ENCODE measurements at regions not wholly inside any gene's neighbourhood (a gene's known extent, or its start where the extent isn't known, plus 50 kb on each side); places are given as distances from the start of the nearest gene placed in this dataset.
"Not testable (repeated sequence)": the region's sequence is repeated elsewhere in the genome, so short reads cannot be mapped to it uniquely, and the experiment has no call there.

DNA sequence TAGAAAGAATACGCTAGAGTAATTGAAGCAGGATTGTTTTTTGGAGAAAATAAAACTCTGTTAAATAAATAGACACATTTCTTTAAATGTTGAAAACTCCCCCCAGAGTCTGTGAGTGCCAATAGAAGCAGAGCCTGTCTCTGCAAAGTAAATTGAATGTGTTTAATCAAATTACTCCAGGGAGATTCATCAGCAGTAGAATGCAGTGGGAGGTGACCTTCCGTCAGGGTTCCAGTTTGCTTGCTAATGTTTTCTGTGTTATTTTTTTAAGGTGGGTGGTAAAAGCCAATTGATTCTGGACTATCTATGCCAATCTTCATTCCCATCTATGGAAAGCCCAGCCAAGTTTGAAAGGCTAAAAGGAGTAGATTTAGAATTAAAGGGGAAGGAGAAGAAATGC lies 612.4 kb upstream of the GRM7 start:
- DNase-seq, result no peak

DNA sequence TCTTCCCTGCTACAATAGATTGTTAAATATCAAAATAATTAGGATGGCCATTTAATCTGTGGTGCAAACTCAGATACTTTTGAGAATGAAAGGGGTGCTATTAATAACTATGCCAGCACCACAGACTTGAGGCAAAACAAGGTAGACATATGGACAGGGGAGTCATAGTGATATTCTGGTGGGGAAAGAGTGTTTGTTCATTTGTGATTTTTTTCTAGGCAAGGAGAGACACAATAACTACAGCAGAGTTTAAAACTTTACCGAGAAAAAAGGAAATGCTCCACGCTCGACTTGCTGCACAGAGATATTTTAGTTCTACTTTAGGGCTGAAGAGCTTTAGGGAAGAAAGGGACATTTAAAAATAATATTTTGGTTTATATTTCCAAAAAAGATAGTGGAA lies 611.2 kb upstream of the GRM7 start:
- DNase-seq, result no peak

DNA sequence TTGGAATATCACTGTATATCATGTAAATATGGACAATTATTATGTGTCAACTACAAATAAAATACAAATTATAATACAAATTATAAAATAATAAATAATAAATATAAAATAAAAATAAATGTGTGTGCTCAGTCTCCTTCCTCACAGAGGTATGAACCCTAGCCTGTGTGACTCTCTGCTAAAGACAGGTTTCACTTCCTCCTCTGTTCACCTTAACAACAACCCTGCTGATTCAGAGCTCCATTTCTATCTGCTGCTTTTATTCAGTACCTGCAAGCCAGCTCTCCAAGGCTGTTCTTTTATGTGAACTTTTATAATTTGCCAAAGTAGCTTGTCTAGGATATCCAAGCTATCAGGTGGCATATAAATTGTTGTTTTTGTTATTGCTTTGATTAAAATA lies 610.7 kb upstream of the GRM7 start:
- DNase-seq, result no peak

DNA sequence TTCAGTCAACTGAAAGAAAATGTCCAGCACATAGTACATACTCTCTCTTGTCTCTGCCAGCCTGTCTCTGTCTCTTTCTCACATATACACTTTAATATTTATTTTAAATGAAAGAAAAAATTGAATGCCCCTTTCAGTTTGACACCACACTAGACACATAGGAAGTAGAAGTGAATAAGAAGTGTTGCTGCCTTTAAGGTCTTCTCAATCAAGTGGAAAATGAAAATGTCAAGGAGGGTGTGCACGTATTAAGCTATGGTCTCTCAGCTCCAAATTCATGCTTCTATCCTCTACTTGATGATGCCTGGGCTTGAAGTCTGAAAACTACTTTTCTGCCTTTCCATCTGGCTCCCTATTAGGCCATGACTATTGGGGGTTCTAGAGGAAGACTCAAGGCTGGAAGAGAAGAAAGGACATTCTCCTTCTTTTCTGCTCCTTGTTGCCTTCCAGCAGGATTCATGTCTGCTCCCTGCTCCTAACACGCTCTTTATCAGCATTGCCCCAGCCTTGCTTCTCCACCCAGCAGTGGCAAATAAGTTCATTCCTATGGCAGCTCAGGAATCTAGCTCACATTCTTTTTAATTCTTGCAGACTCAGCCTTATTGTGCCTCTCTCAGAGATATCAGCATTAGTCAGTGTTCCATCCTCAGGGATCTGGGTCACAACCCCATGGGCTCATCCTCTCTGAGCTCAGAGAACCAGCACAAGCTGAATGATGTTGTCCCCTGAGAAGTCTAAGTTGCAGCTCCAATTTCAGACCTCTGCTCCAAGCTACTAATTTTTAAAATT lies 609.1 kb upstream of the GRM7 start:
- no peak for DNase-seq

DNA sequence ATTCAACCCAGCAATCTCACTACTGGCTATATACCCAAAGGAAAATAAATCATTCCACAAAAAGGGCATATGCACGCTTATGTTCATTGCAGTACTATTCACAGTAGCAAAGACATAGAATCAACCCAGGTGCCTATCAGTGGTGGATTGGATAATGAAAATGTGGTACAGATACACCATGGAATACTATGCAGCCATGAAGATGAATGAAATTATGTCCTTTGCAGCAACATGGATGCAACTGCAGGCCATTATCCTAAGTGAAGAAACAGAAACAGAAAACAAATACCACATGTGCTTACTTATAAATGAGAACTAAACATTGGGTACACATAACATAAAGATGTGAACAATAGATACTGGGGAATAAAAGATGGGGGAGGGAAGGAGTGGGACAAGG lies 606.4 kb upstream of the GRM7 start:
- DNase-seq, result no peak

DNA sequence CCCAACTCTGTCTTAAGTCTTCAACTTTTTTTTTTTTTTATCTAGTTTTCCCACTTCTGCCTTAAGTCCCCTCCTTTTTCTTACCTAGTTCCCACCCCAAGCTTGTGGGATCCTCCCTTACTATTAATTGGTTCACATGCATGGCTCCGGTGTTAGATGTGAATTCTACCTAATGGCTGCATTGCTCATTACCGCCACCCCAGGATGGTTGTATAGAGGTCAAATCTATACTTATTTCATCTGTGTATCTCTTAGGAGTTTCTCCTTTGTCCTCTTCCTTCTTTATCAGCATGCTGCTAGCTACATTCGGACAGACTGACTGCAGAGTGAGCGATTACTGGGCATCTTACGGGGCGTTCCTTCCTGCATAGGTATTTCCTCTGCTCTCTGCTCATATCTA lies 605.7 kb upstream of the GRM7 start:
- no peak for DNase-seq

DNA sequence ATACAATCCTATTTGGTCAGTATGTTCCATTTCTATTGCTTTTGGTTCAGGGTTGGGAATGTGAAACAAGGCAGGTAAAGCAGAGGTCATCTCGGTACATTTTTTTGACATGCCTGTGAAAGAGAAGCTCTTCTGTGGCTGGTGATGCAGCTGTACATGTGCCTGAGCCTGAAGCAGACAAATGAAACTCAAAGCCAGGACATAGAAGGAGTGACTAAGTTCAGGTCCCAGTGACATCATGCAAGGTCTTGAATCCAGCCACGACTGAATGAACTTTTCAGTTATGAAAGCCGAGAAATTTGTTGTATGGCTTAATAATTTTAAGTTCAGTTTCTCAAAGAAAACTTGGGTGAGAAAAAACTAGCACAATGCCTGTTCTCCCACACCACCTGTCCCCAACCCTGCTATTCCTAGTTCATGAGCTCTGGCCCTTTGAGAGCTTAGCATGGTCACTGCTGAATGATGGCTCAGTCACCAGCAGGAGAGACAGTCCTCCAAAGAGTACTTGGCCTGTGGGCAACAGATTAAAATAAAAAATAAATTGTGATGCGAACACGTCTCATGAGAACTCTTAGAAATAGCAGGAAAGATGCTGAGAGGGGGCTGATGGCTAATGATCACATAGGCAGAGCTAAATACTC lies 600.2 kb upstream of the GRM7 start:
- no peak for DNase-seq

DNA sequence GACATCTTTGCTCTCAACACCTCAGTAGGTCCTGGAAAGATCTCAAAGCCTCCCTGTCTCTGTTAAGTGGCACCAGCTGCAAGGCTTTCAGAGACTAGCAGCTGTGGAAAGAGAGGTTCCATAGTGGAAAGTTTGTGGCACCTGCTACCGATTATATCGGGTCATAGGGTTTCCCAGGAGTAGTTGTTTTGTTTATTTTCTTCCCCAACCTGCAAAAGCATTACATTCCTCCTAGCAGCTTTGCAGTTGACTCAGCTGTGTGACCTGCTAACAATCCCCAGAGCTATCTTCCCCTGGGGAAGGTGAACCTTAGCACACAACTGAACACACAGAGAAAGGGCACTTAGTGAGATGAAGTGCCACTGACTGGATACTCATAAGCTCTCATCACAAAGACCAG lies 598.9 kb upstream of the GRM7 start:
- no peak for DNase-seq

DNA sequence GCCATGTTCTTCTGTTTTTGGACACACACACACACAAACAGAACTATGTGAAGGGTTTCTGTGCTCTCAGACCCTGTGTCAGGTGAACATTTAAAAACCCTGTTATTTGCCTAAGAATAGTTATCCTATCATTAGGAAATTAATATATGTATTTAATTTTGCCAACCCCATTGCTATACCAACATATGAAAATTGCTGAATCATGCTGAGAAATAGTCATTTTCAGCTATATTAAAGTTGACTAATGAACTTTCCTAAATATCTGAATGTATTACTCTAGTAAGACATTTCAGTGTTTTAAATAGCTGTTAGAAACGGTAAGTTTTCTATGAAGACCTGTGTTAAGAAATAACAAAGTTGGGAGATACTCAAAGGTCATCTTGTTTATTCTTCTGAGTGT lies 596.9 kb upstream of the GRM7 start:
- DNase-seq, result no peak

DNA sequence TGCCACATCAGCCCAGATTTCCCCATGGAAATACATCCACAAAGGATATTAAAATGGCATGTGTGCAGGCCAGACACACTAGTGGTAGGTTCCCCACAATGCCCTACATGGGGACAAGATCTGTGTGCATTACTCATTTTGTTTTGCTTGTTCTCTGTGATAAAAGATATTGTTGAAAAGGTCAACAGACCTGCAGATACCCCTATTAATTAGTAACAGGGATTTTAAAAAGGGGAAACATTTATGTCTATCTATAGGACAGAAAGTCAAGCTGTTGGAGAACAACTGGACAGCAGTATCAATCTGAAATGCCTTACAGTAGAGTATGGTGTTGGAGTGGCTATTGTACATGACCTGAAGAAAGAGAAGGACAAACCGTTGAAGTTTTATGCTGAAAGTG lies 596.0 kb upstream of the GRM7 start:
- DNase-seq, result no peak

DNA sequence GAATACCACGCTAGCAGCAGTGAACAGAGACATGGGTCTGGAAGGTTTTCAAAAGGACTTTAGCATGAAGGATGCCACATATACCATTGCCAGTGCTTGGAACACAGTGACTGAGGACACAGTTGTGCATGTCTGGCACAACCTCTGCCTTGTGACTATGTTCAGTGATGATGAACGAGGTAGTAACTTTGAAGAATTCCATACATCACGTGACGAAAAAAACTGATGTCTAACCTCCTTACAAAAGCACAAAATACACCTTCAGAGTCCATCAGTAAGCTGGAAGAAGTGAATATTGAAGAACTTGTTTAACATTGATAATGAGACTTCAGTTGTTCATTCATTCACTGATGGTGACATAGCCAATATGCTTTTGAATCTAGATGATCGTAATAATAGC lies 594.8 kb upstream of the GRM7 start:
- no peak for DNase-seq

DNA sequence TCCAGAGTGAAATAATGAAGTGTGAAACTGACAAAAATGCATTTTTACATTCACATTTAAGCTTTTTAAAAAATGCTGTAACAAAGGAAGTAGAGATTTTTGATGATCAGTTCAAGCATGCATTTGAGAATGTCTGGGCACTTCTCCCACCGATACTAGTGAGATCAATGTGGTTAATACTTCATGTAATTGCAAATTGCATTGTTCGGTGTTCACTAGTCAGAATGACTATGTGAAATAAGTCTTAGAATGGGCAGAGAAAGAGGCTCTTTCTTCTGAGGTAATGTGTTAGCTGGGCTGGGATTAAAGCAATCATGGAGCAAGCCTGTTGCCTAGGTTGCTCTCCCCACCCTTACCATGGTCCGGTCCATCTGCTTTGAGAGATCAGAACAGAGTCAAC lies 587.0 kb upstream of the GRM7 start:
- no peak for DNase-seq

DNA sequence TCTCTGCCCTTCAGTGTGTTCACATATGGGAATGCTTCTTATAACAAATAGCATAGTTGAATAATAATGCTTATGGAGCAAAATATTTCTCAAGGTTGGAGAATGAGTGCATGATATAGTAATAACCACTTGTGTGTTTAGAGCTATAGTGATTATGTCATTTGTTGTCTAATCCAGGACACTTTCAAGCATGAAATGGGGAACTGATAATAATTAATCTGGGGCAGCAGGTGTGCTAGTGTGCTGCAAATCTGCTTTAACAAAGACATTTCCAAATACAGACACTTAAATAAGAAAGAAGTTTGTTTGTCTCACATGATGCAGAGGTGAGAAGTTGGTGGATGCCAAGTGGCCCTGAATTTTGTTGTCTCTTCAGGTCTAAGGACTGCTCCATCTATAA lies 579.3 kb upstream of the GRM7 start:
- no peak for DNase-seq

DNA sequence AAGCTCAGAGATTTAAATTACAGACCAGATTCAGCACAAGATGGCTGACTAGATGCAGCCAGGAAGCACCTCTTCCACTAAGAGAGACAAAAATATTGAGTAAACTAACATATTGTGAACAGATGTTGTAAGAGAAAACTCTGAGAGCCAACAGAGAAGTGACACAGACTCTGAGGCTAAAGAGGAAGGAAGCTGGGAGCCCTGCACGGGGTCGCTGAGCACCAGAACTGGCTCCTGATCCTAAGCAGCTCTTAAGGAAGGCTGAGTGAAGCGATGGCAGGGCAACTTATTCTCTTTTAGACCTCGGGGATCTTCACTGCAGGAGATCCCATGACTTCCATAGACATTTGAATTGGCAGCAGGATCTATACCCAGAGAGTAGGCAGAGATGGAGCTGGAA lies 578.0 kb upstream of the GRM7 start:
- no peak for DNase-seq

DNA sequence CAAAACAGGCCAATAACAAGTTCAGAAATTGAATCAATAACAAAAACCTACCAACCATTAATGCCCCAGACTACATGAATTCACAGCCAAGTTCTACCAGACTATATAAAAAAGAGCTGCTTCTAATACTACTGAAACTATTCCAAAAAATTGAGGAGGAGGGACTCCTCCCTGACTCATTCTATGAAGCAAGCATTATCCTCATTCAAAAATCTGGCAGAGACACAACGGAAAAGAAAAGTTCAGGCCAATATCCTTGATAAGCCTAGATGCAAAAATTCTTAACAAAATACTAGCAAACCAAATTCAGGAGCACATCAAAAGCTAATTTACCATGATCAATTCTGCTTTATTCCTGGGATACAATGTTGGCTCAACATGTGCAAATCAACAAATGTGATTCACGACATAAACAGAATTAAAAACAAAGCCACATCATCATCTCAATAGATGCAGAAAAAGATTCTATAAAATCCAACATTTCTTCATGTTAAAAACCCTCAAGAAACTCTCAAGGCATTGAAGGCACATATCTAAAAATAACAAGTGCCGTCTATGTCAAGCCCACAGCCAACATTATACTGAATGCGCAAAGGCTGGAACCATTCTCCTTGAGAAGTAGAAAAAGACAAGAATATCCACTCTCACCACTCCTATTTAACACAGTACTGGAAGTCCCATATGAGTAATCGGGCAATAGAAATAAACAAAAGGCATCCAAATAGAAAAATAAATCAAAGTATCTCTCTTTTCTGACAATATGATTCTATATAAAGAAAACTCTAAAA lies 573.6 kb upstream of the GRM7 start:
- DNase-seq, result no peak

DNA sequence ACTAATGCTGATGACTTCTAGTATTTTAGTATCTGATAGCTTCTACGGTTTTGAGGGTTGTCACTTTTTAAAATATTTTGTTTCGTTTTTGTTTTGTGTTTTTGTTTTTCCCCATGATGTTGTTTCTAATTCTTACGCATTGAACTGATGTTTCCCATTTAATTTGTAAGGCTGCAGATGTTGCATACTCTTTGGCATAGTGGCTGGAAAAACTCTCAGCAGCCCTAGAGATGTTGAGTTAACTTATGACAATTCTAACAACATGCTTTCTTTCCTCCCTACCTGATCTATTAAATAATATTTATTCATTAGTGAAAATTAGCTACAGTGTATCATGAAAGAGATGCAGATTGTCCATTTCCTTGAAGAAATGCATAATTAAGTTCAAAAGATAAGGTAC lies 559.3 kb upstream of the GRM7 start:
- no peak for DNase-seq

DNA sequence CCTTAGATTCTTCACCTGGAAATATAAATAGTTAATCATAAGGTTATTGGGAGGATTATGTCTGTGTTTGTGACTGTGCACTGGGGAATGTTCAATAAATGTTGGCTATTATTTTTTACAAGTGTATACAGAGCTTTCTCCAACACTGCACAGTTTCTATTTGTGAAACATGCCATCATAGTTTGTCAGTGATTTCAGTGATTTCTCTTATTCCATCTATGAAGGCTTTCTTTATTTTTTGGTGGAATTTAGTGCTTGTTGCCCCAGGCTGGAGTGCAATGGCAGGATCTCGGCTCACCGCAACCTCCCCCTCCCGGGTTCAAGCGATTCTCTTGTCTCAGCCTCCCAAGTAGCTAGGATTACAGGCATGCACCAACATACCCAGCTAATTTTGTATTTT lies 545.0 kb upstream of the GRM7 start:
- DNase-seq, result no peak

DNA sequence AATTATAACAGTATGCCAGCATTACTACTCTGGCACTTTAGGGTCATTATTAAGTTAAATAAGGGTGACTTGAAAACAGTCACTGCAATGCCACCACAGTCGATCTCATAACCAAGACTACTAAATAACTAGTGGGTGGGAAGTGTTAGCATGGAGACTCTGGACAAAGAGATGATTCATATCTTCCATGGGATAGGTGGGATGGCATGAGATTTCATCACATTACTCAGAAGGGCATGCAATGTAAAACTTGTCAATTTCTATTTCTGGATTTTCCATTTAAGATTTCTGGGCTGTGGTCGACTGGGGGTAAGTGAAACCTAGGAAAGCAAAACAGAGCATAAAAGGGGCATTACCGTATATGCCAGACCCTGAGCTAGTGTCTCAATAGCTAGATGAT lies 538.9 kb upstream of the GRM7 start:
- DNase-seq, result no peak

DNA sequence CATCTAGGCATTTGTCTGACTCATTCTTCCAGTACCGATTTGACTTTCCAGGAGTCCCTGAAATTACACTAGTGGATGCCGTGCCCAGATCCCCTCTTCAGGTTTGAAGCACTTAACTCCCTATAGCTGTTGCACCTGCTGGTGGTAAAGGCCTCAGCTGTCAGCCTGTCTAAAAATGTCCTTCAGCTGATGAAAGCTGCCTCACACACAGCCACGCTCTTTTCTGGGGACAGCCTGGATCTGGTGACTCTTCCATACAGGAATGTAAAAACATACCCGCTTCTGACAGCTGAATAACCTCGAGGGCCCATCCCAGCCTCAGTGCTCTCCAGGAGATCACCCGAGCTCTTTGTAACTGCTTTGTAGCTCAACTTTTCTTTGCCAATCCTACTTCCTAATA lies 534.1 kb upstream of the GRM7 start:
- no peak for DNase-seq

DNA sequence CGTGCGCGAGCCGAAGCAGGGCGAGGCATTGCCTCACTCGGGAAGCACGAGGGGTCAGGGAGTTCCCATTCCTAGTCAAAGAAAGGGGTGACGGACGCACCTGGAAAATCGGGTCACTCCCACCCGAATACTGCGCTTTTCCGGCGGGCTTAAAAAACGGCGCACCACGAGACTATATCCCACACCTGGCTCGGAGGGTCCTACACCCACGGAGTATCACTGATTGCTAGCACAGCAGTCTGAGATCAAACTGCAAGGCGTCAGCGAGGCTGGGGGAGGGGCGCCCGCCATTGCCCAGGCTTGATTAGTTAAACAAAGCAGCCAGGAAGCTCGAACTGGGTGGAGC lies 520.0 kb upstream of the GRM7 start:
- DNase-seq, result not testable (repeated sequence)

DNA sequence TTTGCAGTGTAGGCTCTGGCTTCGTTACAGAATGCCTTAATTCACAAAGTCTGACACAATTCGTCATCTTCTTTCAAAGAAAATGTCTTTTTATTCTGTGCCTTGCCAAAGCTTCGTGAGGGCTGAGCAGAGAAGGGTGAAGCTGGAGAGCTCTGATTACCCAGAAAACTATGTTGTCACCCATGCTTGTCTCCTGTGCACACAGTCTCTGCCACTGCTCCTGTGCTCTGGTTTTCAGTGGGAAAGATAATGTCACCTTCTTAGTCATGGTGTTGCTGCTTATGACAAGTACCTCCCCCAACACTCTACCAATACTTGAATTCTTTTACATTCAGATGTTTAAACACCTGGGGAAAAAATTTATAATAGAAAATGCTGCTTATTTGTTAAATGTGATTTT lies 509.2 kb upstream of the GRM7 start:
- DNase-seq, result no peak

DNA sequence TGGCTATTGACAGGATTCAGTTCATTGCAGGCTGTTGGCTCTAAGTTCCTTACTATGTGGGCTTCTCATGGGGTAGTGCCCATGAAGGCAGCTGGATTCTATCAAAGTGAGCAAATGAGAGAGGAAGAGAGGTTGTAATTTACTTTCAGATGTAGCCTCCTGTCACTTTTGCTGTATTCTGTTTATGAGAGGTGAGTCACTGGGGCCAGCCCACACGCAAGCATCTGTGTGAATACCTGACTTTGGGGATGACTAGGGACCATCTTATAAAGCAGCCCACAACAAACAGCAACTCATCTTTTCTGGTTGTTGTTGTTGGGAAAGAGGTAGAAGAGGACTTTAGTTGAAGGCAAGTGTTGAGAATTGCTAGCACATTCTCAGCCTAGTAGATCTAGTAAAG lies 506.3 kb upstream of the GRM7 start:
- no peak for DNase-seq

DNA sequence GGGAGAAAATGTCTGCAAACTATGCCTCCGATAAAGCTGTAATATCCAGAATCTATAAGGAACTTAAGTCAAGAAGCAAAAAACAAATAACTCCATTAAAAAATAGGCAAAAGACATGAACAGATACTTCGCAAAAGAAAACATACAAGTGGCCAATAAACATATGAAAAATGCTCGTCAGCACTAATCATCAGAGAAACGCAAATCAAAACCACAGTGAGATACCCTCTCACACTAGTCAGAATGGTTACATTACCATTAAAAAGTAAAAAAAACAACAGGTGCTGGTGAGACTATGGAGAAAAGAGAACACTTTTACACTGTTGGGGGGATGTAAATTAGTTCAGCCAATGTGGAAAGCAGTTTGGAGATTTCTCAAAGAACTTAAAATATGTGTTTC lies 498.5 kb upstream of the GRM7 start:
- DNase-seq, result no peak

DNA sequence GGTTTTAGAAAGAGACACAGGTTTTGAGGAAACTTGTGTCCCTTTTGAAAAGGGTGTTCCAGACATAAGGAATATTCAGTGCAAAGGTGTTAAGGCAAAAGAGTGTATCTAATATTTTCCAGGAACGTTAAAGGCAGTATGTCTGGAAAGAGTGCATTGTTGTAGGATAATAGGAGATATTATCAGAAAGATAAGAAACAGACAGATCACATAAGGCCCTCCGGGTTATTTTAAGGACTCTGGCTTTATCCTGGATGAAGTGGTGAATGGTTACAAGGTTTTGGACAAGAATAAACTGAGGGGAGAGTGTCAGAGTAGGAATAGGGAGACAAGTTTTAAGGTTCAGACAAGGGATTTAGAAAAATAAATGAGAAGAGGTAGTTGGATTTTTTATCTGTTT lies 493.7 kb upstream of the GRM7 start:
- DNase-seq, result no peak

Measured in activated CD4-positive, alpha-beta T cell treated with anti-CD3 and anti-CD28 coated beads, Interleukin-10, Interleukin-2, amounts not matched to agents 100 ng/mL and 50 ng/mL, durations not matched to agents 16 hours and 8 hours (primary cell).